ENCODE measurements at regions not wholly inside any gene's neighbourhood (a gene's known extent, or its start where the extent isn't known, plus 50 kb on each side); places are given as distances from the start of the nearest gene placed in this dataset.
"Not testable (repeated sequence)": the region's sequence is repeated elsewhere in the genome, so short reads cannot be mapped to it uniquely, and the experiment has no call there.

DNA sequence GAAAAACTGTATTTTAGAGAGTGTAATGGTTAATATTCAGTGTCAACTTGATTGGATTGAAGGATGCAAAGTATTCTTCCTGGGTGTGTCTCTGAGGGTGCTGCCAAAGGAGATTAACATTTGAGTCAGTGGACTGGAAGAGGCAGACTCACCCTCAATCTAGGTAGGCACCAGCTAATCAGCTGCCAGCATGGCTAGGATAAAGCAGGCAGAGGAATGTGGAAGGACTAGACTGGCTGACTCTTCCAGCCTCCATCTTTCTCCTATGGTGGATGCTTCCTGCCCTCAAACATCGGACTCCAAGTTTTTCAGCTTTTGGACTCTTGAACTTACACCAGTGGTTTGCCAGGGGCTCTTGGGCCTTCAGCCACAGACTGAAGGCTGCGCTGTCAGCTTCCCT, 740.3 kb downstream of the RNF144A start:
- DNase-seq, result not testable (repeated sequence)

DNA sequence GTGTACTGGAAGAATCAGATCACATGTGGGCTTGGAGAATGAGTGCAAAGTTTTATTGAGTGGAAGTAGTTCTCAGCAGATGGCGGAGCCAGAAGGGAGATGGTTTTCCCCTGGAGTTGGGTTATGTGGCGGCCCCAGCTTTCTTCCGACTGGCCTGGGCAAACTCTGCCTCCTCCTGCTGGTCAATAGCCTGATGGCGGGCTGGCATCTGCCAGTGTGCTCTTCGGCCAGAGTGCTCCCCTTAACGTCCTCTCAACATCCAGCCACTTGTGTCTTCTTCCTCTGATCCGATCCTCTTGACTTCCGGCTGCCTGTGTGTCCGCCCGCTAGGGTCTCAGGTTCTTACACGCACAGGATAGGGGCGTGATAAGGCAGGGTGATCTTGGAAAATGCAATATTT, 741.3 kb downstream of the RNF144A start:
- DNase-seq, result no peak

DNA sequence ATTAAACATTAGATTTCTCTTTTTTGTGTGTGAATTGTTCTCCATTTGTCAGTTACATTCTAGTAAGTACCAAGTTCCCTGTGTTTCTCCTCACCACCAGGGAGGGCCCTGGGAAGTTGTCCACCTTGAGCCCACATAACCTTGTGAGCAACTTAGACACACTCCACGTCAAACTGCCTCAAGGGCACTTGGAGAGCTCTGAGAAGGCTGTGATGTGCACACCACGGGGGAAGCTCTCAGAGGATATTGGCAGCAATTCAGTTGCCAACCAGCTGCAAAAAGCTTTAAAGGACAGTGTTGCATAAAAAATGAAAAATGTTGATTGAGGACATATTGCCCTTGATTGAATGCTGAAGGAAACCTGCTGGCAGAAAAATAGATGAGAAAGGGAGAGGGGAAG, 743.6 kb downstream of the RNF144A start:
- peak; percentile 82 for DNase-seq

GRCh38 chr2:7661502-7661901, 744.3 kb downstream of the RNF144A start:
- peak; percentile 29 for DNase-seq

- no peak for DNase-seq
Observed at GRCh38 chr2:7665880-7666279, 748.7 kb downstream of the RNF144A start.

- DNase-seq, result no peak
Observed at GRCh38 chr2:7666596-7667259, 749.5 kb downstream of the RNF144A start.

DNA sequence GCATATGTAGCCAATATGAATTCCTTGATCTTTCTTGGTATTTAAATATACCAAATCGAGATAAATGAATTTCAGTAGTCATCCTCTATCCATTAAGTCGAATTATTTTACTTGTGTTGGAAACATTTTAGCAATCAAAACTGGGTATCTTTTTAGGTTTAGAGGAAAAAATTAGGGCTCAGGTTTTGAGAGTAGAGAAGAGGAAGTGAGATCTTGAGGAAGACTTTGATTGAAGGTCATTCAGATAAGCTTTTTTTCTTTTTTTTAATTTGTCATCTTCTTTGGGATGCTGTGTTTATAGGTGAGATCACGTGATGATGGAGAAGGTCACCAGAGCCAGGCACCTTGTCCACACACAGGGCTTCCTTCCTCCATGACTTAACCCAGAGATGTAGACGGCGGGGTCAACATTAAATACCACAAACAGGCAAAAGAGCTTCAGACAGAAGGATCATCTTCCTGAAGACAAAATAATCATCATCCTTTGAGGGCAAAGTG, 750.1 kb downstream of the RNF144A start:
- DNase-seq, result no peak

GRCh38 chr2:7670905-7671641, 753.9 kb downstream of the RNF144A start:
- no peak for DNase-seq

- no peak for DNase-seq
Observed at GRCh38 chr2:7672027-7672684, 754.9 kb downstream of the RNF144A start.

DNA sequence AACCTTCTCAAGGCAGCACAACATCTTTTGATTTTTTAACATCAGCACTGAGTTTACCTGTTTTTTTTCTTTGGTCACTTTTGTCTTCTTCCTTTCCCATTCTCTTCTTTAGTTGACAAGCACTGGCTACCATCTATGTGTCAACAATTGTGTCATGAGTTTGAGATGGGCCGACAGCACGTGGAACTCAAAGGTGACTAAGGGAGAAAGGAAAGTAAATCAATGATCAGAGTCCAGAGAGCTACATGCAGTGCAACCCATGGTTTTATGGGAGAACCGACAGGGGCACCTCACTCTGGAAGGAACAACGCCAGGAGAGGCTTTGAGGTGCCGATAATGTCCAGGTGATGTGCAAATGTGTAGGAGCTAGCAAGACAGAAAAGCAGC, 755.5 kb downstream of the RNF144A start:
- no peak for DNase-seq

- DNase-seq, result no peak
Observed at GRCh38 chr2:7673101-7673500, 755.9 kb downstream of the RNF144A start.

- no peak for DNase-seq
Observed at GRCh38 chr2:7673853-7674252, 756.6 kb downstream of the RNF144A start.

DNA sequence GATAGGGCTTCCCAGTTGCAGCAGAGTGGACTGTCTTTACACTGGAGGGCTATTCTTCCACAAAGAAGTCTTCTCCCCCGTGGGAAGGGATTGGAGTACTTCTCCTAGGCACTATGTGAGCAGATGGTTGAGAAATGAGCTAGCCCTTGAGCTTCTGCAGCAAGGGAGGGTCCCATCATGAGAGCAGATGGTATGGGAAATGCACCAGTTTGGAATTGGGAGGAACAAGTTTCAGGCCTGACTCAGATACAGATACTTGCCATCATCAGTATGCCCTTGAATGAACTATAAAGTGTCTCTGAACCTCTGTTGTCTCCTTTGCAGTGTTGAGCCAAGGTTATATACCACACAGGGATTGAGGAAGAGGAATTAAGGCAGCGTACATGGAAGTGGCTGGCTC, 757.4 kb downstream of the RNF144A start:
- no peak for DNase-seq

- no peak for DNase-seq
Observed at GRCh38 chr2:7676714-7677113, 759.5 kb downstream of the RNF144A start.

DNA sequence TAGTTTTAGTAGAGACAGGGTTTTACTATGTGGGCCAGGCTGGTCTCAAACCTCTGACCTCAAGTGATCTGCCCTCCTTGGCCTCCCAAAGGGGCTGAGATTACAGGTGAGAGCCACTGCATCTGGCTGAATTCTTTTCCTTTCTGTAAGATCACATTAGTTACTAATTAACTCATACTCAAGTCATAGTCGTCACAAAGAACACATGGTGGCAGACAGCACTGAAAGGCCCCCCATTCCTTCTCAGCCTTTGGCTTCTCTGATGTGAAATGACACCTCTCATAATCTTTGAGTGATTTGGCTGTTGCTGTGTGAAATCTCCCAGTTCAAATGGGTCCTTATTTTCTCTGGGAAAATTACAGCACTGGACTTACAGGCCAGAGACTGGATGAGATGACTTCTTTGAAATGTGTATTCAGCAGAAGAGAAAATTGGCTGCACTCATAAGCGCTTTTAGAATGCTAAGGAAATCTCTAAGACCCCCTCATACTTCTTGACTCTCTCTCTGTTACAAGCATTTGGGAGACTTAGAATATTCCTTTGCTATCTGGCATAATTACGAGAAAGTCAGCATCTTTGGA, 764.8 kb downstream of the RNF144A start:
- no peak for DNase-seq

GRCh38 chr2:7683196-7683595, 766.0 kb downstream of the RNF144A start:
- peak; percentile 14 for DNase-seq

DNA sequence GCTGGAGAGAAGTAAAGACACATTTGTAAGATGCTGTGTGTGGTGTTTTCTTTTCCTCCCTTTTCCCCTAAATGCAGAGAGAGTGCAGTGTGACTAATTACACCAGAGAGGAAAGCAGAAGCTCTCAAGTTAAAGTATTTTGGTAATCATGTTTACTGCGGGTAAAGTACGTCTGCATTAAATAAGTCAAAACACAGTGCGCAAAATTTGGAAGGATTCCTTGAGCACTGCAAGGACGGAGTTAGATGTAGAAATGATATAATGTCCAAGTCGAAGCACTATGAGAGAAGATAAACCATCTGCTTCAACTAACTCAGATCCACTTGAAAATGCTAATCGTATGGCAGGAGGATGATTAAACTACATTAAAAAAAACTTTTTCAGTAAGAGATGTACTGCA, 766.5 kb downstream of the RNF144A start:
- DNase-seq, result no peak

GRCh38 chr2:7685342-7686015, 768.3 kb downstream of the RNF144A start:
- no peak for DNase-seq

- DNase-seq, result no peak
Observed at GRCh38 chr2:7686016-7686385, 768.8 kb downstream of the RNF144A start.

DNA sequence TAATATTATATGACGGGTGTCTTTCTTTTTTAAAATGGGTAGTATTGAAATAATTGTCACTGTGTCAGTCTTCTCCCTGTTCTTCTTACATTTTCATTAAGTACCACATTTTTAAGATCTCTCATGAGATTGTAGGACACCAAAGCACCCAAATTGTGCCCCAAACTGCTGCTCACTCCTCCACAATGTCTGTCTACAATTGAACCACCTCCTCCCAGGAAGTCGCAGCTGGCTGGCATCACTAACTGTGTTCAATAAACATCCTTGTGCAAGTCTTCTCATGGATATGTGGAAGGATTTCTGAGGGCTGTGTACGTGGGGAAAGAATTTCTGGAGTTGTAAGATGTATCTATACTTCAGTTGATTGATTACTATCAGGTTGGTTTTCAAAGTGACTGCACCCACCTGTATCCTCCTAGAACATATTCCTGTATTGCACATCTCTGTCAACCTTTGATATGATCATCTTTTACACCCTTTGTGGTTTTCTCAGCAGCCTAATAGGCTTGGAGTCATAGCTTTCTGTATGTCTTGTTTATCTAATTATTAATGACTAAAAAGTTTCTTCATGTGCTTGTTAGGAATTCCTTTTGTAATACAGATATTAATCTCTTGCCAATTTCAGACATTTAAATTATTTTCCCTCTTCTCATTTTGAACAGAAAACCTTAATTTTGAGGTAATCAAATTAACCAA, 774.9 kb downstream of the RNF144A start:
- no peak for DNase-seq

DNA sequence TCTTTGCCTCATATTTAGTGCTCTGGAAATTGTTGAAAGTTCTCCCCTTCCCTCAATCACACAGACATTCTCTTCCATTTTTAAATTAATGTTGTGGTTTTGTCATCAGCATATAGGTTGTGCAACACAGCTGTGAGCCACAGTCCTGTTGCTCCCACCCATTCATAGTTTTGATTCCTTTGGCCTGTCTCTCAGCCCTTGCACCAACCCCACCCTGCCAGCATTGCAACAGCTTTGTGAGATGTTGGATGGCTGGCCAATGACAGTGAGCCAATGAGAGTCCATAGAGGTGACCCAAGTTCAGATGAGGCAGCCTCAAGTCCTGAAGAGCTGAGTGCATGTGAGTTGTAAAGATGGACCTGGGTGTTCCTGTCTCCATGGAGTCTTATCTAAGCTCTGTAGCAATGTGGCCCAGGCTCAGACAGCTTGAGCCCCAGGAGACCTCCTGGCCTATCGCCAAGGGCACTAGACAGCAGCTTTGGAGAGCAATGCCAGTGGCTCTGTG, 775.5 kb downstream of the RNF144A start:
- peak; percentile 37 for DNase-seq

Measured in DMS79 treated with DMSO at 0.1 percent for 48 hours (cell line).